Heart right ventricle (tissue), 16 donors: ENCODE measurements at regions not wholly inside any gene's neighbourhood (a gene's known extent, or its start where the extent isn't known, plus 50 kb on each side); places are given as distances from the start of the nearest gene placed in this dataset.
A peak's percentile ranks its signal among the peaks of the same experiment; 100 is the strongest.

ENCODE experiments used
- ATAC-seq, 8 donors: fragments of 200-7000 bp; cut with Tn5 transposase; one replicate each; pipeline ENCODE4 v1.9.1; 2020; ENCODE audit warnings: mild to moderate bottlenecking in 8 of 8, moderate library complexity in 8 of 8, moderate number of reproducible peaks in 1 of 8
- DNase-seq, 2 donors: peaks; one replicate each; pipeline ENCODE4 v3.0.0-alpha.2; 2020
- H3K27ac ChIP-seq, 10 donors: fragments of 200-600 bp; sonication (generic) in 2 of 10; one replicate each; pipeline versions ENCODE4 v1.5.0 to v1.8.0; 2020 to 2022; ENCODE audit warnings: mild to moderate bottlenecking in 3 of 10
- H3K27me3 ChIP-seq, 7 donors: fragments of 200-600 bp; one replicate each; pipeline ENCODE4 v1.8.0; 2021 to 2022; ENCODE audit warnings: mild to moderate bottlenecking in 2 of 7
- H3K36me3 ChIP-seq, 9 donors: fragments of 200-600 bp; sonication (generic) in 1 of 9; one replicate each; pipeline versions ENCODE4 v1.5.0 to v1.8.0; 2020 to 2022; ENCODE audit warnings: mild to moderate bottlenecking in 2 of 9
- H3K4me1 ChIP-seq, 9 donors: fragments of 200-600 bp; sonication (generic) in 1 of 9; one replicate each; pipeline versions ENCODE4 v1.5.0 to v1.8.0; 2020 to 2022; ENCODE audit warnings: mild to moderate bottlenecking in 4 of 9
- H3K4me3 ChIP-seq, 10 donors: fragments of 200-600 bp; sonication (generic) in 2 of 10; one replicate each; pipeline versions ENCODE4 v1.5.0 to v1.8.0; 2020 to 2022; ENCODE audit warnings: mild to moderate bottlenecking in 7 of 10, moderate library complexity in 2 of 10
- H3K9me3 ChIP-seq, 11 donors: fragments of 200-600 bp in 10 of 11; sonication (generic) in 2 of 11; one replicate each; pipeline versions ENCODE4 v1.5.0 to v1.8.0; 2013 to 2022; ENCODE audit warnings: mild to moderate bottlenecking in 2 of 11, control low read depth in 1 of 11, moderate library complexity in 1 of 11
- WGBS, 2 donors: extraction: QIAGEN DNeasy Blood & Tissue Kit; methylation state at CpG; one replicate each; pipeline ENCODE4 v1.1.7; 2013; ENCODE audit warnings: inconsistent platforms in 1 of 2; 5-methylcytosine and 5-hydroxymethylcytosine counted together
- intact Hi-C, 10 donors: fragments of 100-400 bp; cut with DNase I; formaldehyde crosslinking; loops; one replicate each; pipeline versions ENCODE4 v1.11.1 to v1.14.2; 2022
- TF ChIP-seq, protein P1 (sequence below), 9 donors: fragments of 200-600 bp; sonication (generic) in 2 of 9; IDR thresholded peaks; one replicate each; pipeline versions ENCODE4 v1.5.0 to v1.8.0; 2021 to 2022; ENCODE audit warnings: antibody characterized with exemption in 9 of 9, mild to moderate bottlenecking in 5 of 9, moderate library complexity in 1 of 9
- donor health status: Arrhythmogenic right ventricular cardiomyopathy.
- donor health status: ischemic (EF 13 %, LVEDD 7.1; RV severe dilation, severe dysfunction).
- donor health status: healthy with polysubstance abuse.
- donor health status: DM: no; HTN: yes; CAD: no.
- donor health status: DM: no; HTN: no; CAD: no.
- donor health status: ischemic (EF 25% LVEDD 6.9; RV normal size, moderate dysfunction).
- donor health status: ischemic (EF 25% LVEDD 5.7; RV mildly dilated, moderate dysfunction).
- donor health status: healthy.
- donor health status: DM: yes; HTN: yes; CAD: no.
- donor health status: Ischemic cardiomyopathy.
- donor health status: ischemic (EF 35%, LVEDD 5.7; RV mildly dilated, moderate dysfunction).
- donor health status: nonischemic (EF 11% LVEDD 7.7; RV severe dilation, severe dysfunction).
- donor health status: DM: yes; HTN: yes; CAD: no.
- donor health status: PGD.
- donor health status: ischemic (EF 29% LVEDD 5.4; RV normal size, mild dysfunction).
- donor health status: nonischemic (EF 23%, LVEDD 6.1; RV moderate dilation, normal function).

DNA sequence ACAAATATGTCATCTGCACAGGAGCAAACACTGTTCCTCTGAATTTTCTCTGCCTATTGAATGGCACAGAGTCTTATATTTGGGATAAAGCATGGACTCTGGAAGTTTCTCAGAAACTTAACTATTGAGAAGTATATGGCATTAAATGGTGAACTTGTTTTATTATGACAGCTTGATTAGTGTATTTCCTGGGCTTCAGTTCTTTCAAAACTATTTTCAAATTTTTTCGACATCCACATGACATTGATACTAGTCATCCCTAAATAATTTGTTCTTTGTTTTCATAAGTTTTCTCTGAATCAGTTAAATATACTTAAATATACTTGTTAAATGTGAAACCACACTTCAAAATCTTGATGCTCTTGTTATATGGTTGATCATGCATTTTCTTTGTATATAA, 144.0 kb upstream of the TSHZ2 start:
- Histone ChIP-seq H3K27ac (no peak overlapping the region), H3K9me3 (peaks cover 0 to 30% (median 9%) of the 10 kb centered on the region in 11 donors), H3K4me1 (no peaks in the 10 kb centered on the region), H3K36me3 (no peaks in the 10 kb centered on the region), H3K4me3 (no peak overlapping the region), H3K27me3 (no peaks in the 10 kb centered on the region)
- intact Hi-C loops = no loop called here
- DNase-seq (no peak), ATAC-seq (no peak)
- 85 to 95% methylated on average over 1 of the region's 1 CpG for WGBS, 2 donors
- TF ChIP-seq, protein P1, sequence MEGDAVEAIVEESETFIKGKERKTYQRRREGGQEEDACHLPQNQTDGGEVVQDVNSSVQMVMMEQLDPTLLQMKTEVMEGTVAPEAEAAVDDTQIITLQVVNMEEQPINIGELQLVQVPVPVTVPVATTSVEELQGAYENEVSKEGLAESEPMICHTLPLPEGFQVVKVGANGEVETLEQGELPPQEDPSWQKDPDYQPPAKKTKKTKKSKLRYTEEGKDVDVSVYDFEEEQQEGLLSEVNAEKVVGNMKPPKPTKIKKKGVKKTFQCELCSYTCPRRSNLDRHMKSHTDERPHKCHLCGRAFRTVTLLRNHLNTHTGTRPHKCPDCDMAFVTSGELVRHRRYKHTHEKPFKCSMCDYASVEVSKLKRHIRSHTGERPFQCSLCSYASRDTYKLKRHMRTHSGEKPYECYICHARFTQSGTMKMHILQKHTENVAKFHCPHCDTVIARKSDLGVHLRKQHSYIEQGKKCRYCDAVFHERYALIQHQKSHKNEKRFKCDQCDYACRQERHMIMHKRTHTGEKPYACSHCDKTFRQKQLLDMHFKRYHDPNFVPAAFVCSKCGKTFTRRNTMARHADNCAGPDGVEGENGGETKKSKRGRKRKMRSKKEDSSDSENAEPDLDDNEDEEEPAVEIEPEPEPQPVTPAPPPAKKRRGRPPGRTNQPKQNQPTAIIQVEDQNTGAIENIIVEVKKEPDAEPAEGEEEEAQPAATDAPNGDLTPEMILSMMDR (IDR thresholded peaks at IDR 0.05) = no peak

DNA sequence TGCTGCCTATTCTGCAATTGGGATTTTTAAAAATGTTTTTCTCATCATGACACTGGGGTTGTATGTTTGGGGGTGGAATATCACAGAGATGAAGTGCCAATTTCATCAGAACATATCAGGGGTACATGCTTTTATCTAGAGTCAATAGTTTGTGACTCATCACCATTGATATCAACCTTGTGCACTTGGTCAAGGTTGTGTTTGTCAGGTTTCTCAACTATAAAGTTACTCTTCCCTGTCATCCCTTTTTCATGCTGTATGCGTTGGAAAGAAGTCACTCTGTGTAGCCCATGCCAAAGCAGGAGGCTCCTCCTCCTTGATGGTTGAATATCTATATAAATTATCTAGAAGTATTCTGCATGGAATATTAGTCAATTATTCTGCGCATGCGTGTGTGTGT, 145.4 kb upstream of the TSHZ2 start:
- no peak for DNase-seq
- ATAC-seq = no peak
- TF ChIP-seq, protein P1 (IDR thresholded peaks at IDR 0.05) = no peak
- Histone ChIP-seq H3K4me1 (no peaks in the 10 kb centered on the region), H3K36me3 (no peaks in the 10 kb centered on the region), H3K27me3 (no peaks in the 10 kb centered on the region), H3K9me3 (peaks cover 0 to 30% (median 9%) of the 10 kb centered on the region in 11 donors), H3K27ac (no peak overlapping the region), H3K4me3 (no peak overlapping the region)
- intact Hi-C loops = no loop called here
- WGBS, 2 donors = 80 to 96% methylated on average over 3 of the region's 3 CpGs

DNA sequence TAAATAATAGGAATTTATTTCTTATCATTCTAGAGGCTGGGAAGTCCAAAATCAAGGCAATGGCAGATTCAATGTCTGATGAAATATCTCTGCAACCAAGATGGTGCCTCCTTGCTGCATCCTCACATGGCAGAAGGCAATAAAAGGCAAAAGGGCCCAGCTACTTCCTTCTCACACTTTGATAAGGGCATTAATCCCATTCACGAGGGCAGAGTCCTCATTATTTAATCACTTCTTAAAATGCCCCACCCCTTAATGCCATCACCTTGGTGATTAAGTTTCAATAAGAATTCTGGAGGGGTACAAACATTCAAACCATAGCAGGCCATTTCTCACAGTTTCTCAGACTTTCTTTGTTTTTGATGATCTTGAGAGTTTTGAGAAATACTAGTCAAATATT, 145.8 kb upstream of the TSHZ2 start:
- TF ChIP-seq, protein P1 (IDR thresholded peaks at IDR 0.05) = no peak
- DNase-seq = no peak
- Histone ChIP-seq H3K27me3 (no peaks in the 10 kb centered on the region), H3K27ac (no peak overlapping the region), H3K36me3 (no peaks in the 10 kb centered on the region), H3K4me1 (no peaks in the 10 kb centered on the region), H3K9me3 (peaks cover 0 to 30% (median 9%) of the 10 kb centered on the region in 11 donors), H3K4me3 (no peak overlapping the region)
- intact Hi-C loops = no loop called here
- no peak for ATAC-seq
- WGBS, 2 donors = 68 to 79% methylated on average over 1 of the region's 1 CpG

DNA sequence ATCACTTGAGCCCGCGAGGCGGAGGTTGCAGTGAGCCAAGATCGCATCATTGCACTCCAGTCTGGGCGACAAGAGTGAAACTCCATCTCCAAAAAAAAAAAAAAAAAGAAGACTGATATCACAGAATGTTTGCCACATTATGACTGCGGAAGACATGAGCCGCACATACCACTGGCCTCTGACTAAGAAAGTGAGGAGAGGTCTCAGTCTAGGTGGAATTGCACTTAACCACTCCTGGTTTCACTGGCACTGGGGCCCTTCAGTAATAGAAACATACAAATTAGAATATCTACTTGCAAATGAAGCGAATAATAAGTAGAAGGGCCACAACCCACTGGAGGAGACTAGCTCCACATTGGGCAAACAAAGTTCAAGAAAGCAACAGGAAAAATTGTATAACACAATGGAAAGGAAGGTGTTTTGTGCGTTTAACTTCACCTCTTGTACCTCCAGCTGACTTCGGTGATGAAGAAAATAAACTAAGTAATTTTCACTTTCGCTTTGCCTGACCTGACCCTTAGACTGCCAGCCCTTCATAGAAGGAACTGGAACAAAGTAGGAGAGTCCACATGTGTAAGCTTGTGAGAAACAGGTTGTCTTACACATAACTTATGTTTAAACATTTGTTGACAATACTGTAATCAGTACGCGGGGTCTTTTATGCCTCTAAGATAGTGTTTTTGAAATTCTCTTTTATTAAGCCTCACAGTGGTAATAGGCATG, 147.5 kb upstream of the TSHZ2 start:
- H3K4me3 ChIP-seq = peak overlapping the region in 1 of 10 donors; percentile 12
- no peak for ATAC-seq
- no peaks in the 10 kb centered on the region for H3K36me3 ChIP-seq
- DNase-seq = no peak
- H3K4me1 ChIP-seq = no peaks in the 10 kb centered on the region
- H3K27ac ChIP-seq = no peak overlapping the region
- intact Hi-C loops = no loop called here
- TF ChIP-seq, protein P1 (IDR thresholded peaks at IDR 0.05) = no peak
- H3K27me3 ChIP-seq = no peaks in the 10 kb centered on the region
- H3K9me3 ChIP-seq = peaks cover 0 to 22% (median 7%) of the 10 kb centered on the region in 11 donors
- WGBS, 2 donors = 88% methylated on average over 13 of the region's 13 CpGs
